AG04450 (cell line): ENCODE measurements at regions not wholly inside any gene's neighbourhood (a gene's known extent, or its start where the extent isn't known, plus 50 kb on each side); places are given as distances from the start of the nearest gene placed in this dataset.

Experiments
- CTCF ChIA-PET: fragments of 300-600, 350-600 bp; formaldehyde crosslinking; extraction: SDS; loops from one replicate; lab custom pipeline; 2022; ENCODE audit warnings: antibody characterized with exemption, inconsistent platforms; lab: Charles Lee
- POLR2A ChIA-PET: fragments of 350-600 bp; formaldehyde crosslinking; extraction: SDS; loops from one replicate; lab custom pipeline; 2021; ENCODE audit warnings: antibody characterized with exemption, inconsistent platforms; lab: Yijun Ruan, JAX
- DNase-seq: peaks from one replicate; pipeline ENCODE4 v3.0.0-alpha.2; 2011; ENCODE audit warnings: low read depth, low spot score
- H3K27ac ChIP-seq: one replicate; pipeline ENCODE4 v1.5.1; 2012; ENCODE audit warnings: low read depth, low read length, control low read depth
- H3K27me3 ChIP-seq: one replicate; pipeline ENCODE4 v1.6.0; 2012; ENCODE audit warnings: low read length; ENCODE audit not compliant: control insufficient read depth, insufficient read depth
- H3K4me3 ChIP-seq: 2 replicates; pipeline ENCODE4 v1.5.1; 2011; ENCODE audit warnings: mild to moderate bottlenecking, low read depth, low read length, control low read depth
- H3K9me3 ChIP-seq: 2 replicates; pipeline ENCODE4 v1.5.1; 2012; ENCODE audit warnings: low read length; ENCODE audit not compliant: control insufficient read depth, insufficient read depth
- TF ChIP-seq, protein P1 (sequence below): IDR thresholded peaks from 2 replicates; pipeline ENCODE4 v1.5.1; 2011; ENCODE audit warnings: low read depth, low read length, control low read depth, inconsistent platforms

DNA sequence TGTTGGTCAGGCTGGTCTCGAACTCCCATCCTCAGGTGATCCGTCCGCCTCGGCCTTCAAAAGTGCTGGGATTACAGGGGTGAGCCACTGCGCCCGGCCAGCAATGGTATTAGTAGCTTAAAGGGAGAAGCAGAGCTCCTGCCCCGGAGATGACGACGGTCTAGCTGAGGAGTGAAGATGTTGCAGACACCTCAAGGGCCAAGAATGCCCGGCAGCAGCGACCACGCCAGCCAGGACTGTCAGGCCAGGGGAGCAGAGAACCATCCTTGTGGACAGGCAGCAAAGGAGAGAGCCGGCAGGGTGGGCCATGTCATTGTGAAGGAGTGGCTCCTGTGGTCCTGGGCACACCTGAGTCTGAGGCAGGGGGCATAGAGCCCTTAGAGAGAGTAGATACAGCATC lies 210.1 kb upstream of the BCOR start:
- Histone ChIP-seq H3K9me3 (no peaks in the 10 kb centered on the region), H3K4me3 (no peak overlapping the region), H3K27ac (no peak overlapping the region), H3K27me3 (no peaks in the 10 kb centered on the region)
- no peak for DNase-seq
- POLR2A ChIA-PET: no interaction called here
- TF ChIP-seq, protein P1, sequence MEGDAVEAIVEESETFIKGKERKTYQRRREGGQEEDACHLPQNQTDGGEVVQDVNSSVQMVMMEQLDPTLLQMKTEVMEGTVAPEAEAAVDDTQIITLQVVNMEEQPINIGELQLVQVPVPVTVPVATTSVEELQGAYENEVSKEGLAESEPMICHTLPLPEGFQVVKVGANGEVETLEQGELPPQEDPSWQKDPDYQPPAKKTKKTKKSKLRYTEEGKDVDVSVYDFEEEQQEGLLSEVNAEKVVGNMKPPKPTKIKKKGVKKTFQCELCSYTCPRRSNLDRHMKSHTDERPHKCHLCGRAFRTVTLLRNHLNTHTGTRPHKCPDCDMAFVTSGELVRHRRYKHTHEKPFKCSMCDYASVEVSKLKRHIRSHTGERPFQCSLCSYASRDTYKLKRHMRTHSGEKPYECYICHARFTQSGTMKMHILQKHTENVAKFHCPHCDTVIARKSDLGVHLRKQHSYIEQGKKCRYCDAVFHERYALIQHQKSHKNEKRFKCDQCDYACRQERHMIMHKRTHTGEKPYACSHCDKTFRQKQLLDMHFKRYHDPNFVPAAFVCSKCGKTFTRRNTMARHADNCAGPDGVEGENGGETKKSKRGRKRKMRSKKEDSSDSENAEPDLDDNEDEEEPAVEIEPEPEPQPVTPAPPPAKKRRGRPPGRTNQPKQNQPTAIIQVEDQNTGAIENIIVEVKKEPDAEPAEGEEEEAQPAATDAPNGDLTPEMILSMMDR: no peak
- CTCF ChIA-PET: no interaction called here

DNA sequence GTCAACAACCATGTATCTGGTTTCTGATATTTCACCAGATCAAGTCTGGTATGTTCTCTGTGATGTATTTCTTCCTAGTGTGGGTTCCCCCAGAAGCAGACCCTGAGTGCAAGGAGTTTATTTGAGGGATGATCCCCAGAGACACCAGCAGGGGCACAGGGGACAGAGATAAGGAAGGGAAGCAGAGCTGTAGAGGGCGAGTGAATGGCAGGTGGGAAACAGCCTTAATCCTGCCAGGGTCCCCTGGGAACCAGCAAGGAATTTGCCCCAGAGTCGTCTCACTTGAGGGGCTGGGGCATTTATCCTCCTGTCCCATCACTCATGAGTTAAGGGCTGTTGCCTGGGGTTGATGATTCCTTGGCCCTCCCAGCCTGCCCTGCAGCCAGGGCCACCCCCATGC lies 206.4 kb upstream of the BCOR start:
- TF ChIP-seq, protein P1: no peak
- no peak overlapping the region for H3K27ac ChIP-seq
- H3K27me3 ChIP-seq: peaks cover 4% of the 10 kb centered on the region
- H3K9me3 ChIP-seq: no peaks in the 10 kb centered on the region
- ChIA-PET POLR2A (no interaction called here), CTCF (no interaction called here)
- DNase-seq: no peak
- H3K4me3 ChIP-seq: no peak overlapping the region

DNA sequence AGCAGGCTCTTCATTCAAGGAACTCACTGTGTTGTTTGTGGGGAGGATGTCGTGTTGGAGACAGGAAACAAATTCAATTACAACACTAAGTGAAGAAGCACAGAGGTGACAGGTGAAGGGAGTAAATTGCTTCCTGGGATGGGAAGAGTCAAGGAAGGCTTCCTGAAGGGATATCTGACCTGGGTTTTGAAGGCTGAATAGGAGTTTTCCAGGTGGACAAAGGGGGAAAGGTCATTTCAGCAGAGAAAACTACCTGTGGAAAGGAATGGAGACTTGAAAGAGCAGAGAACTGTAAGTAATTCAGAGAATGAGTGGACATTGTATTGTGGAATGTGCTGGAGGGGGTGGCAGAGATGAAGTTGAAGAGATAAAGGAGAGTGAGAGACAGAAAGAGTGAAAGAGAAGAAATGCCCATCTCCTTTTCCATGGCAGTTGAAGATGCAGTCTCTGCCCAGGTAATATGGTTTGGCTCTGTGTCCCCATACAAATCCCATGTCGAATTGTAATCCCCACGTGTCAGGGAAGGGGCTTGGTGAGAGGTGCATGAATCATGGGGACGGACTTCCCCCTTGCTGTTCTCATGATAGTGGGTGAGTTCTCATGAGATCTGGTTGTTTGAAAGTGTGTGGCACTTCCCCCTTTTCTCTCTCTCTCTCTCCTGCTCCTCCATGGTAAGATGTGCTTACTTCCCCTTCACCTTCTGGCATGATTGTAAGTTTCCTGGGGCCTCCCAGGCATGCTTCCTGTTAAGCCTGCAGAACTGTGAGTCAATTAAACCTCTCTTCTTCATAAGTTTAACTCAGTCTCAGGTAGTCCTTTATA lies 205.7 kb upstream of the BCOR start:
- TF ChIP-seq, protein P1: no peak
- Histone ChIP-seq H3K27me3 (peaks cover 6% of the 10 kb centered on the region), H3K27ac (no peak overlapping the region), H3K4me3 (no peak overlapping the region), H3K9me3 (no peaks in the 10 kb centered on the region)
- ChIA-PET POLR2A (no interaction called here), CTCF (no interaction called here)
- DNase-seq: no peak

DNA sequence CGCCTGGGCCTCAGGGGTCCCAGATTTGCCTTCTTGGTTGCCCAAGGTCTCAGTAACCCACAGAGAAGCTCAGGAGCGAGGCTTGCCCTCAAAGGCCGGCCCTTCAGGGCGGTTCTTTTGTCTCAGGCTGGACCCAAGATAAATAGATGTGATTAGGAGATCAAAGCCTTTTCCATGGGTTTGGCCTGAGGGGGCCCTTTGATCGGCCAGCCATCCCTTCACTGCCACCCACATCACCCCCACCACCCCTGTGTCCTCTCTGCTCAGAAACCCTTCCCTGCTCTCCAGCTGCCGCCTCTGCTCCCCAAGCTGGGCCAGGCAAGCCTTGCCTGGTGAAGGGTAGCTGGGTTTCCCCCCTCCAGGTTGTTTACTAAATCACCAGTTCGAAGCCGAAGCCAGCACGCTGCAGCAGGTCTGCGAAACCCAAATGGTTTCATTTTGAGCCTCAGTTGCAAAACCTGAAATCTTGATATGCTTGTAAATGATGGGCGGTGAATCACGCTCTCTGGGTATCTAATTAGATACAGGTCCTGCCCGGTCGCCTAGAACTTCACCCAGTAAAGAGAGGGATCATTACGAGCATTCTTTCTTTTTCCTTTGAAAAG lies 202.6 kb upstream of the BCOR start:
- H3K27me3 ChIP-seq: peaks cover 6% of the 10 kb centered on the region
- no peak for DNase-seq
- TF ChIP-seq, protein P1: no peak
- H3K4me3 ChIP-seq: no peak overlapping the region
- H3K27ac ChIP-seq: no peak overlapping the region
- ChIA-PET CTCF (no interaction called here), POLR2A (no interaction called here)
- no peaks in the 10 kb centered on the region for H3K9me3 ChIP-seq

DNA sequence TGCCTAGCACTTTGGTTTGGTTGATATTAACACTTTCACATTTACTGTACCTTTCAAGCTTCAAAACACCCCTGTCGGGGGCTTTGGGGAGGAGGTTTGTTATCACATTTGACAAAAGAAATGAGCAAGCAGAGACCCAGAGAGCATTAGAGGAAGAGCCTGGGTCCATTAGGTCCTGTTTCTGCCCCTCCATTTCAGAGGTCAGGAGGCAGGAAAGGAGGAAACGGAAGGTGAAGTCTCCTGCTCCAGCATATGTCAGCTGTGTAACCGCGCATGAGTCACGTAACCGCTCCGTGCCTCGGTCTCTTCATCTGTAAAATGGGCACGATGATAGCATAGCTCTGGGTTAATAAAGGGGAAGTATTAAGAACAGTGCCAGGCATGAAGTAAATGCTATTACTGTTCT lies 201.9 kb upstream of the BCOR start:
- CTCF ChIA-PET: interaction anchor here (0.7 to 1.1 kb wide), 2 partner anchors 650 to 871 kb away, joined by 3 to 5 read pairs; no protein-coding TSS in a partner anchor
- H3K27me3 ChIP-seq: peaks cover 6% of the 10 kb centered on the region
- TF ChIP-seq, protein P1: no peak
- no peaks in the 10 kb centered on the region for H3K9me3 ChIP-seq
- no peak for DNase-seq
- POLR2A ChIA-PET: no interaction called here
- H3K4me3 ChIP-seq: no peak overlapping the region
- H3K27ac ChIP-seq: no peak overlapping the region
